Endothelial cell (in vitro differentiated cells): ENCODE measurements at regions not wholly inside any gene's neighbourhood (a gene's known extent, or its start where the extent isn't known, plus 50 kb on each side); places are given as distances from the start of the nearest gene placed in this dataset.
A peak's percentile ranks its signal among the peaks of the same experiment; 100 is the strongest.

Experiments used
- DNase-seq: peaks from one replicate; pipeline ENCODE4 v3.0.0; 2021; ENCODE audit warnings: low spot score
- H3K27ac Mint-ChIP-seq: one replicate; pipeline ENCODE4 v1.8.0; 2021; ENCODE audit warnings: mixed read lengths, inconsistent platforms; ENCODE audit not compliant: unreplicated experiment
- H3K27me3 Mint-ChIP-seq: one replicate; pipeline ENCODE4 v1.8.0; 2021; ENCODE audit warnings: mild to moderate bottlenecking, moderate library complexity, mixed read lengths, inconsistent platforms; ENCODE audit not compliant: unreplicated experiment
- H3K36me3 Mint-ChIP-seq: one replicate; pipeline ENCODE4 v1.8.0; 2021; ENCODE audit warnings: mild to moderate bottlenecking, low read depth, mixed read lengths, inconsistent platforms; ENCODE audit not compliant: unreplicated experiment
- H3K4me1 Mint-ChIP-seq: one replicate; pipeline ENCODE4 v1.8.0; 2021; ENCODE audit warnings: mild to moderate bottlenecking, mixed read lengths, inconsistent platforms; ENCODE audit not compliant: unreplicated experiment
- H3K4me3 Mint-ChIP-seq: one replicate; pipeline ENCODE4 v1.8.0; 2021; ENCODE audit warnings: mild to moderate bottlenecking, mixed read lengths, inconsistent platforms; ENCODE audit not compliant: unreplicated experiment
- H3K9me3 Mint-ChIP-seq: one replicate; pipeline ENCODE4 v1.8.0; 2021; ENCODE audit warnings: mixed read lengths, inconsistent platforms; ENCODE audit not compliant: unreplicated experiment
- CTCF ChIP-seq: fragments of 200-600 bp; sonication (generic); IDR thresholded peaks from one replicate; pipeline ENCODE4 v1.5.0; 2021; ENCODE audit warnings: antibody characterized with exemption; ENCODE audit not compliant: unreplicated experiment

- Mint-ChIP-seq H3K27ac (no peak overlapping the region), H3K27me3 (no peaks in the 10 kb centered on the region), H3K36me3 (no peaks in the 10 kb centered on the region), H3K4me3 (no peak overlapping the region), H3K4me1 (no peaks in the 10 kb centered on the region), H3K9me3 (no peaks in the 10 kb centered on the region)
- no peak for DNase-seq
- no peak for TF ChIP-seq CTCF
Measured at GRCh38 chr5:23825196-23825595, 317.8 kb downstream of the PRDM9 start.

GRCh38 chr5:23840083-23840482 lies 332.7 kb downstream of the PRDM9 start:
- no peaks in the 10 kb centered on the region for H3K36me3 Mint-ChIP-seq
- no peak overlapping the region for H3K4me3 Mint-ChIP-seq
- no peak for DNase-seq
- no peak overlapping the region for H3K27ac Mint-ChIP-seq
- H3K9me3 Mint-ChIP-seq = no peaks in the 10 kb centered on the region
- no peak for TF ChIP-seq CTCF
- no peaks in the 10 kb centered on the region for H3K27me3 Mint-ChIP-seq
- H3K4me1 Mint-ChIP-seq = no peaks in the 10 kb centered on the region

- no peaks in the 10 kb centered on the region for H3K27me3 Mint-ChIP-seq
- DNase-seq = no peak
- H3K4me3 Mint-ChIP-seq = peak overlapping the region; percentile 31
- H3K36me3 Mint-ChIP-seq = peaks cover 9% of the 10 kb centered on the region
- H3K27ac Mint-ChIP-seq = peak overlapping the region; percentile 86
- peaks cover 8% of the 10 kb centered on the region for H3K4me1 Mint-ChIP-seq
- TF ChIP-seq CTCF = no peak
- no peaks in the 10 kb centered on the region for H3K9me3 Mint-ChIP-seq
Measured at GRCh38 chr5:23864786-23865185, 357.4 kb downstream of the PRDM9 start.

GRCh38 chr5:23877847-23878246 lies 370.4 kb downstream of the PRDM9 start:
- Mint-ChIP-seq H3K4me1 (no peaks in the 10 kb centered on the region), H3K27me3 (no peaks in the 10 kb centered on the region), H3K36me3 (no peaks in the 10 kb centered on the region), H3K9me3 (no peaks in the 10 kb centered on the region), H3K4me3 (no peak overlapping the region), H3K27ac (no peak overlapping the region)
- DNase-seq = no peak
- no peak for TF ChIP-seq CTCF

- no peak overlapping the region for H3K27ac Mint-ChIP-seq
- H3K27me3 Mint-ChIP-seq = no peaks in the 10 kb centered on the region
- H3K4me1 Mint-ChIP-seq = no peaks in the 10 kb centered on the region
- DNase-seq = no peak
- H3K9me3 Mint-ChIP-seq = no peaks in the 10 kb centered on the region
- no peaks in the 10 kb centered on the region for H3K36me3 Mint-ChIP-seq
- TF ChIP-seq CTCF = no peak
- H3K4me3 Mint-ChIP-seq = no peak overlapping the region
Measured at GRCh38 chr5:23884405-23885031, 377.1 kb downstream of the PRDM9 start.
